HepG2 (cell line): ENCODE measurements at regions not wholly inside any gene's neighbourhood (a gene's known extent, or its start where the extent isn't known, plus 50 kb on each side); places are given as distances from the start of the nearest gene placed in this dataset.
A peak's percentile ranks its signal among the peaks of the same experiment; 100 is the strongest.

ENCODE experiments used
- ATAC-seq: fragments of 200-7000 bp; cut with Tn5 transposase; 3 replicates; pipeline ENCODE4 v1.9.1; 2020; ENCODE audit warnings: mild to moderate bottlenecking, moderate library complexity
- BruUV-seq: library from RNA; stranded (reverse); fragments of 400-500 nt; replicated peaks from 2 replicates; lab custom pipeline; 2021; lab: Mats Ljungman, UMichigan
- CTCF ChIA-PET: fragments of 300-600 bp; formaldehyde crosslinking; extraction: SDS; loops from one replicate; lab custom pipeline; 2021; ENCODE audit warnings: low total read pairs, inconsistent platforms, low intra/inter-chr PET ratio; lab: Yijun Ruan, JAX
- POLR2A ChIA-PET: fragments of 350-600 bp; sonication (Branson Sonifier 250); formaldehyde crosslinking; loops from one replicate; lab custom pipeline; 2020; ENCODE audit warnings: antibody characterized with exemption, inconsistent platforms; lab: Yijun Ruan, JAX
- DNase-seq: peaks from one replicate; pipeline ENCODE4 v3.0.0-alpha.2; 2015; ENCODE audit warnings: low spot score
- FAIRE-seq: peaks from 3 replicates; lab custom pipeline; 2011; peaks lifted over from hg19 to GRCh38; lab: Jason Lieb, UNC
- H2AFZ ChIP-seq: one replicate; pipeline ENCODE4 v1.6.1; 2011; ENCODE audit warnings: low read length, inconsistent platforms
- H3K27ac ChIP-seq: fragments of 300-600 bp; 3 replicates; pipeline ENCODE4 v1.8.0; 2011; ENCODE audit warnings: mixed run types, mild to moderate bottlenecking, mixed read lengths, low read length, inconsistent platforms; ENCODE audit not compliant: insufficient read depth; ENCODE audit errors: extremely low read length
- H3K27me3 ChIP-seq, 2 experiments: fragments of 200-600 bp in 1 of 2; 2 replicates in 1 of 2; 3 replicates in 1 of 2; pipeline versions ENCODE4 v1.6.0 to v1.8.0; 2011; ENCODE audit warnings: low read length in 2 of 2, mild to moderate bottlenecking in 2 of 2, moderate library complexity in 2 of 2, inconsistent platforms in 1 of 2; ENCODE audit not compliant: insufficient read depth in 2 of 2, control insufficient read depth in 1 of 2
- H3K36me3 ChIP-seq, 2 experiments: fragments of 200-600 bp in 1 of 2; replicated peaks in 1 of 2; 2 replicates in 1 of 2; 3 replicates in 1 of 2; pipeline versions ENCODE4 v1.5.1 to v1.8.0; 2011; ENCODE audit warnings: low read length in 2 of 2, inconsistent platforms in 1 of 2; ENCODE audit not compliant: insufficient read depth in 2 of 2, control insufficient read depth in 1 of 2
- H3K4me1 ChIP-seq: 2 replicates; pipeline ENCODE4 v1.5.1; 2012; ENCODE audit warnings: low read length, inconsistent platforms; ENCODE audit not compliant: insufficient read depth
- H3K4me2 ChIP-seq: 2 replicates; pipeline ENCODE4 v1.6.0; 2011; ENCODE audit warnings: low read depth, low read length, inconsistent platforms
- H3K4me3 ChIP-seq, 3 experiments: fragments of 200-600 bp in 1 of 3; sonication (generic), shearing (Covaris generic) in 1 of 3; replicated peaks in 1 of 3; 2 replicates each; pipeline ENCODE4 v1.5.1; 2011 to 2016; ENCODE audit warnings: low read length in 3 of 3, inconsistent platforms in 2 of 3, low read depth in 2 of 3, mild to moderate bottlenecking in 2 of 3, control low read depth in 1 of 3, mixed read lengths in 1 of 3; ENCODE audit not compliant: insufficient read depth in 1 of 3
- H3K79me2 ChIP-seq: one replicate; pipeline ENCODE4 v1.6.1; 2011; ENCODE audit warnings: low read length, inconsistent platforms; ENCODE audit not compliant: insufficient read depth
- H3K9ac ChIP-seq: 2 replicates; pipeline ENCODE4 v1.6.0; 2011; ENCODE audit warnings: mild to moderate bottlenecking, low read depth, low read length, inconsistent platforms; ENCODE audit not compliant: insufficient read depth
- H3K9me3 ChIP-seq: 2 replicates; pipeline ENCODE4 v1.5.1; 2012; ENCODE audit warnings: mild to moderate bottlenecking, low read length
- H4K20me1 ChIP-seq: 2 replicates; pipeline ENCODE4 v1.6.0; 2011; ENCODE audit warnings: inconsistent platforms, mild to moderate bottlenecking, low read length, moderate library complexity; ENCODE audit not compliant: insufficient read depth
- CAMTA2 ChIP-seq: sonication (generic); formaldehyde crosslinking; IDR thresholded peaks from 2 replicates; pipeline ENCODE4 v1.4.0; 2020; ENCODE audit warnings: mild to moderate bottlenecking, missing genetic modification reagents, borderline replicate concordance
- MXI1 ChIP-seq: IDR thresholded peaks from 3 replicates; pipeline ENCODE4 v1.6.1; 2012; ENCODE audit warnings: low read depth, low read length, inconsistent platforms, borderline replicate concordance
- NKX3-1 ChIP-seq: sonication (generic); formaldehyde crosslinking; IDR thresholded peaks from 2 replicates; pipeline ENCODE4 v1.5.0; 2020; ENCODE audit warnings: missing genetic modification reagents
- PHB2 ChIP-seq: fragments of 450-650 bp; IDR thresholded peaks from 2 replicates; pipeline ENCODE4 v1.6.1; 2018; ENCODE audit not compliant: partially characterized antibody
- RBAK ChIP-seq: sonication (generic); formaldehyde crosslinking; IDR thresholded peaks from 2 replicates; pipeline ENCODE4 v1.5.1; 2020; ENCODE audit warnings: mild to moderate bottlenecking, missing genetic modification reagents
- REPIN1 ChIP-seq: sonication (generic); formaldehyde crosslinking; IDR thresholded peaks from 2 replicates; pipeline ENCODE4 v1.8.0; 2022; ENCODE audit warnings: missing genetic modification reagents, low read depth, mild to moderate bottlenecking, borderline replicate concordance
- RFX5 ChIP-seq: IDR thresholded peaks from 2 replicates; pipeline ENCODE4 v1.6.1; 2011; ENCODE audit warnings: low read depth, low read length, improper control_type of control experiment
- RXRB ChIP-seq: IDR thresholded peaks from 2 replicates; pipeline ENCODE4 v1.6.1; 2016; ENCODE audit warnings: borderline replicate concordance, missing genetic modification reagents, missing compliant biosample characterization
- SIN3A ChIP-seq: IDR thresholded peaks from 2 replicates; pipeline ENCODE4 v1.6.1; 2011; ENCODE audit warnings: low read depth, mild to moderate bottlenecking, control low read depth, low read length, borderline replicate concordance
- ZNF562 ChIP-seq: sonication (generic); formaldehyde crosslinking; IDR thresholded peaks from 2 replicates; pipeline ENCODE4 v1.8.0; 2022; ENCODE audit warnings: missing genetic modification reagents, borderline replicate concordance
- ZNF577 ChIP-seq: sonication (generic); formaldehyde crosslinking; IDR thresholded peaks from 2 replicates; pipeline ENCODE4 v1.4.0; 2020; ENCODE audit warnings: mild to moderate bottlenecking, low read depth, missing genetic modification reagents, borderline replicate concordance
- ZNF598 ChIP-seq: sonication (generic); formaldehyde crosslinking; IDR thresholded peaks from 2 replicates; pipeline ENCODE4 v1.5.1; 2020; ENCODE audit warnings: mild to moderate bottlenecking, missing genetic modification reagents, borderline replicate concordance
- ZNF703 ChIP-seq: sonication (generic); formaldehyde crosslinking; IDR thresholded peaks from 2 replicates; pipeline ENCODE4 v1.5.1; 2020; ENCODE audit warnings: missing genetic modification reagents, mild to moderate bottlenecking, moderate library complexity, borderline replicate concordance
- ZNF737 ChIP-seq: sonication (generic); formaldehyde crosslinking; IDR thresholded peaks from 2 replicates; pipeline ENCODE4 v1.5.0; 2020; ENCODE audit warnings: missing genetic modification reagents, mild to moderate bottlenecking, borderline replicate concordance
- WGBS: methylation state at CpG from one replicate; pipeline ENCODE4 v1.1.6; 2017; ENCODE audit warnings: low lambda C conversion rate; 5-methylcytosine and 5-hydroxymethylcytosine counted together
- in situ Hi-C: cut with HindIII; loops from 2 replicates; pipeline ENCODE4 v1.10.0; 2017; ENCODE audit warnings: low pct_unique_long_range_greater_than_20kb; ENCODE audit not compliant: extremely low pct_ligation_motif_present
- intact Hi-C: fragments of 100-400 bp; cut with micrococcal nuclease; formaldehyde crosslinking; loops from one replicate; pipeline ENCODE4 v1.10.0; 2022; ENCODE audit not compliant: unreplicated experiment
- TF ChIP-seq, protein P1 (sequence below): sonication (generic); formaldehyde crosslinking; IDR thresholded peaks from 2 replicates; pipeline ENCODE4 v1.9.0; 2022; ENCODE audit warnings: low read depth, missing genetic modification reagents
- TF ChIP-seq, protein P2 (sequence below): sonication (generic); formaldehyde crosslinking; IDR thresholded peaks from 2 replicates; pipeline ENCODE4 v1.4.0; 2020; ENCODE audit warnings: missing genetic modification reagents
- TF ChIP-seq, protein P3 (sequence below): sonication (generic); formaldehyde crosslinking; conservative IDR thresholded peaks from 2 replicates; pipeline ENCODE4 v1.8.0; 2022; ENCODE audit warnings: low read depth, missing genetic modification reagents
- TF ChIP-seq, protein P4 (sequence below): sonication (generic); formaldehyde crosslinking; IDR thresholded peaks from 2 replicates; pipeline ENCODE4 v1.8.1; 2022; ENCODE audit warnings: mild to moderate bottlenecking, missing genetic modification reagents

DNA sequence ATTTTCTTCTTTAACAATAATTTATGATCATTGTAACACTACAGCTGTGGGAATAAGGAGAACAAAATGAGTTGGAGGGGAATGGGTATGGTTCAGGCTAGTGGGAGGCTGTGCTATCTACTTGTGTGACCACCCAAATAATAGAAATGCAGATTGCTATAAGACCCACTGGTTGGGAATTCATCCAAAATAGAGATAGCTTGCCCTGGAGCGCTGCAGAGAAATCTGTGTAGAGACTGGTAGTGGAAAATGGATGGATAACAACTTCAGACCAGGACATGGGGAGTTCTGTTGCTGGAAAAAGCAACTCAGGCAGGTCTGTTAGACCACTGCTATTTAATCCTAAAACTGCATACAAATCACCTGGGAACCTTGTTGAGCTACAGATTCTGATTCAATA is 137.1 kb upstream of the MKLN1 start:
- CTCF ChIA-PET = no interaction called here
- peaks cover 48% of the 10 kb centered on the region for H3K4me1 ChIP-seq
- no peak overlapping the region for H3K4me3 ChIP-seq
- H3K9me3 ChIP-seq = no peaks in the 10 kb centered on the region
- ATAC-seq (no peak), DNase-seq (no peak), FAIRE-seq (no peak)
- no peaks in the 10 kb centered on the region for H3K79me2 ChIP-seq
- no peaks in the 10 kb centered on the region for H4K20me1 ChIP-seq
- POLR2A ChIA-PET = no interaction called here
- BruUV-seq = no TSS peak
- no peak for TF ChIP-seq ZNF598 (CRISPR knock-in tag)
- TF ChIP-seq, protein P1, sequence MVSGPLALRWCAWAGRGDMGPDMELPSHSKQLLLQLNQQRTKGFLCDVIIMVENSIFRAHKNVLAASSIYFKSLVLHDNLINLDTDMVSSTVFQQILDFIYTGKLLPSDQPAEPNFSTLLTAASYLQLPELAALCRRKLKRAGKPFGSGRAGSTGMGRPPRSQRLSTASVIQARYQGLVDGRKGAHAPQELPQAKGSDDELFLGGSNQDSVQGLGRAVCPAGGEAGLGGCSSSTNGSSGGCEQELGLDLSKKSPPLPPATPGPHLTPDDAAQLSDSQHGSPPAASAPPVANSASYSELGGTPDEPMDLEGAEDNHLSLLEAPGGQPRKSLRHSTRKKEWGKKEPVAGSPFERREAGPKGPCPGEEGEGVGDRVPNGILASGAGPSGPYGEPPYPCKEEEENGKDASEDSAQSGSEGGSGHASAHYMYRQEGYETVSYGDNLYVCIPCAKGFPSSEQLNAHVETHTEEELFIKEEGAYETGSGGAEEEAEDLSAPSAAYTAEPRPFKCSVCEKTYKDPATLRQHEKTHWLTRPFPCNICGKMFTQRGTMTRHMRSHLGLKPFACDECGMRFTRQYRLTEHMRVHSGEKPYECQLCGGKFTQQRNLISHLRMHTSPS (CRISPR knock-in tag) = no peak
- no peak for TF ChIP-seq ZNF577 (CRISPR knock-in tag)
- TF ChIP-seq, protein P2, sequence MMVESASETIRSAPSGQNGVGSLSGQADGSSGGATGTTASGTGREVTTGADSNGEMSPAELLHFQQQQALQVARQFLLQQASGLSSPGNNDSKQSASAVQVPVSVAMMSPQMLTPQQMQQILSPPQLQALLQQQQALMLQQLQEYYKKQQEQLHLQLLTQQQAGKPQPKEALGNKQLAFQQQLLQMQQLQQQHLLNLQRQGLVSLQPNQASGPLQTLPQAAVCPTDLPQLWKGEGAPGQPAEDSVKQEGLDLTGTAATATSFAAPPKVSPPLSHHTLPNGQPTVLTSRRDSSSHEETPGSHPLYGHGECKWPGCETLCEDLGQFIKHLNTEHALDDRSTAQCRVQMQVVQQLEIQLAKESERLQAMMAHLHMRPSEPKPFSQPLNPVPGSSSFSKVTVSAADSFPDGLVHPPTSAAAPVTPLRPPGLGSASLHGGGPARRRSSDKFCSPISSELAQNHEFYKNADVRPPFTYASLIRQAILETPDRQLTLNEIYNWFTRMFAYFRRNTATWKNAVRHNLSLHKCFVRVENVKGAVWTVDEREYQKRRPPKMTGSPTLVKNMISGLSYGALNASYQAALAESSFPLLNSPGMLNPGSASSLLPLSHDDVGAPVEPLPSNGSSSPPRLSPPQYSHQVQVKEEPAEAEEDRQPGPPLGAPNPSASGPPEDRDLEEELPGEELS (CRISPR knock-in tag) = no peak
- TF ChIP-seq, protein P3, sequence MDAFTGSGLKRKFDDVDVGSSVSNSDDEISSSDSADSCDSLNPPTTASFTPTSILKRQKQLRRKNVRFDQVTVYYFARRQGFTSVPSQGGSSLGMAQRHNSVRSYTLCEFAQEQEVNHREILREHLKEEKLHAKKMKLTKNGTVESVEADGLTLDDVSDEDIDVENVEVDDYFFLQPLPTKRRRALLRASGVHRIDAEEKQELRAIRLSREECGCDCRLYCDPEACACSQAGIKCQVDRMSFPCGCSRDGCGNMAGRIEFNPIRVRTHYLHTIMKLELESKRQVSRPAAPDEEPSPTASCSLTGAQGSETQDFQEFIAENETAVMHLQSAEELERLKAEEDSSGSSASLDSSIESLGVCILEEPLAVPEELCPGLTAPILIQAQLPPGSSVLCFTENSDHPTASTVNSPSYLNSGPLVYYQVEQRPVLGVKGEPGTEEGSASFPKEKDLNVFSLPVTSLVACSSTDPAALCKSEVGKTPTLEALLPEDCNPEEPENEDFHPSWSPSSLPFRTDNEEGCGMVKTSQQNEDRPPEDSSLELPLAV = no peak
- TF ChIP-seq, protein P4, sequence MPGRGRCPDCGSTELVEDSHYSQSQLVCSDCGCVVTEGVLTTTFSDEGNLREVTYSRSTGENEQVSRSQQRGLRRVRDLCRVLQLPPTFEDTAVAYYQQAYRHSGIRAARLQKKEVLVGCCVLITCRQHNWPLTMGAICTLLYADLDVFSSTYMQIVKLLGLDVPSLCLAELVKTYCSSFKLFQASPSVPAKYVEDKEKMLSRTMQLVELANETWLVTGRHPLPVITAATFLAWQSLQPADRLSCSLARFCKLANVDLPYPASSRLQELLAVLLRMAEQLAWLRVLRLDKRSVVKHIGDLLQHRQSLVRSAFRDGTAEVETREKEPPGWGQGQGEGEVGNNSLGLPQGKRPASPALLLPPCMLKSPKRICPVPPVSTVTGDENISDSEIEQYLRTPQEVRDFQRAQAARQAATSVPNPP (CRISPR knock-in tag) = no peak
- TF ChIP-seq RBAK (CRISPR knock-in tag) = no peak
- TF ChIP-seq MXI1 = no peak
- TF ChIP-seq ZNF562 (CRISPR knock-in tag) = no peak
- TF ChIP-seq ZNF703 = no peak
- no peak for TF ChIP-seq ZNF737 (CRISPR knock-in tag)
- TF ChIP-seq CAMTA2 (CRISPR knock-in tag) = no peak
- TF ChIP-seq NKX3-1 (CRISPR knock-in tag) = no peak
- no peak for TF ChIP-seq RFX5
- TF ChIP-seq SIN3A = no peak
- TF ChIP-seq RXRB (CRISPR knock-in tag) = no peak
- no peak for TF ChIP-seq REPIN1 (CRISPR knock-in tag)
- no peak for TF ChIP-seq PHB2
- H3K4me2 ChIP-seq = peak overlapping the region; percentile 59
- intact Hi-C loops (no loop called here), in situ Hi-C loops (no loop called here)
- H3K9ac ChIP-seq = no peak overlapping the region
- 30% methylated on average over 1 of the region's 1 CpG for WGBS
- no peak overlapping the region for H3K27ac ChIP-seq
- H3K27me3 ChIP-seq = no peaks in the 10 kb centered on the region
- no peak overlapping the region for H2AFZ ChIP-seq
- no peaks in the 10 kb centered on the region for H3K36me3 ChIP-seq
